ENCODE measurements at regions not wholly inside any gene's neighbourhood (a gene's known extent, or its start where the extent isn't known, plus 50 kb on each side); places are given as distances from the start of the nearest gene placed in this dataset.

DNA sequence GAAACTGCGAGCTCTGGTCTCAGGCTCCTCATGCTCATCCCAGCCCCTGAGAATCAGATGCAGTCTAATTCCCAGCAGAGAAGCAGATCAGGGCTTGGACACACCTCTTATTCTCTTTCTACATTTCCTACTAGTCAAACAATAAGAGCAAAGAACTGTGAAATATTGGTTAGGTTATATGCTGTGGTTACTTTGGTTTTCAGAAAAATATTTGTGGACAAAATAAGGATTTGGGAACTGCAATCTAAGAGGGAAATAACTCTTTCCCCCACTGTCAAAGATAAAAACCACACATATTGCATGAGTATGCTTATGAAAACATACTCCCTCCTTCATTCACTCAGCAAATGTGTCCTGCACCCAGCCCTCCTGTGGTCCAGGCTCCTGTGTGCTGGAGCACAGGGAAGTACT, 164.5 kb upstream of the S1PR3 start:
- TF ChIP-seq, protein P1, sequence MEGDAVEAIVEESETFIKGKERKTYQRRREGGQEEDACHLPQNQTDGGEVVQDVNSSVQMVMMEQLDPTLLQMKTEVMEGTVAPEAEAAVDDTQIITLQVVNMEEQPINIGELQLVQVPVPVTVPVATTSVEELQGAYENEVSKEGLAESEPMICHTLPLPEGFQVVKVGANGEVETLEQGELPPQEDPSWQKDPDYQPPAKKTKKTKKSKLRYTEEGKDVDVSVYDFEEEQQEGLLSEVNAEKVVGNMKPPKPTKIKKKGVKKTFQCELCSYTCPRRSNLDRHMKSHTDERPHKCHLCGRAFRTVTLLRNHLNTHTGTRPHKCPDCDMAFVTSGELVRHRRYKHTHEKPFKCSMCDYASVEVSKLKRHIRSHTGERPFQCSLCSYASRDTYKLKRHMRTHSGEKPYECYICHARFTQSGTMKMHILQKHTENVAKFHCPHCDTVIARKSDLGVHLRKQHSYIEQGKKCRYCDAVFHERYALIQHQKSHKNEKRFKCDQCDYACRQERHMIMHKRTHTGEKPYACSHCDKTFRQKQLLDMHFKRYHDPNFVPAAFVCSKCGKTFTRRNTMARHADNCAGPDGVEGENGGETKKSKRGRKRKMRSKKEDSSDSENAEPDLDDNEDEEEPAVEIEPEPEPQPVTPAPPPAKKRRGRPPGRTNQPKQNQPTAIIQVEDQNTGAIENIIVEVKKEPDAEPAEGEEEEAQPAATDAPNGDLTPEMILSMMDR (IDR thresholded peaks at IDR 0.05), result no peak
- TF ChIP-seq EZH2 (IDR thresholded peaks at IDR 0.05; ENCODE audit: borderline replicate concordance, insufficient read depth, low read depth, low read length, poor library complexity, severe bottlenecking), result no peak

Measured in B cell (primary cell).